SH-SY5Y (cell line): ENCODE measurements at regions not wholly inside any gene's neighbourhood (a gene's known extent, or its start where the extent isn't known, plus 50 kb on each side); places are given as distances from the start of the nearest gene placed in this dataset.

Experiments
- GATA2 ChIP-seq: IDR thresholded peaks from 2 replicates; pipeline ENCODE4 v1.6.1; 2011; ENCODE audit warnings: mild to moderate bottlenecking, low read depth, low read length
- GATA3 ChIP-seq: IDR thresholded peaks from 2 replicates; pipeline ENCODE4 v1.6.1; 2011; ENCODE audit warnings: low read depth, mild to moderate bottlenecking, low read length, moderate library complexity

GRCh38 chr1:219439376-219439775, 173.5 kb downstream of the ZC3H11B start:
- TF ChIP-seq GATA2 (no peak), GATA3 (no peak)
